ENCODE measurements at regions not wholly inside any gene's neighbourhood (a gene's known extent, or its start where the extent isn't known, plus 50 kb on each side); places are given as distances from the start of the nearest gene placed in this dataset.

GRCh38 chr5:88370824-88371223, 102.2 kb upstream of the TMEM161B start:
- TF ChIP-seq CTCF (conservative IDR thresholded peaks at IDR 0.05) = no peak
- Histone ChIP-seq H2BK15ac (ENCODE audit: low read depth, low read length) (no peak overlapping the region), H4K8ac (replicated peaks; ENCODE audit: insufficient read length, low read depth, low read length) (no peak overlapping the region), H3K79me2 (ENCODE audit: insufficient read depth, low read length) (no peaks in the 10 kb centered on the region), H3K23me2 (ENCODE audit: insufficient read length, low read depth, low read length, poor library complexity, severe bottlenecking) (no peaks in the 10 kb centered on the region), H2BK20ac (ENCODE audit: low read depth, low read length, poor library complexity, severe bottlenecking) (no peak overlapping the region), H3K18ac (ENCODE audit: insufficient read length, low read depth, low read length) (no peak overlapping the region), H3K9me3 (ENCODE audit: control insufficient read depth, low read depth, low read length) (no peaks in the 10 kb centered on the region), H2BK5ac (ENCODE audit: insufficient read length, low read length) (no peak overlapping the region), H3K23ac (ENCODE audit: insufficient read length, low read depth, low read length) (no peak overlapping the region), H3K4ac (ENCODE audit: low read depth, low read length) (no peak overlapping the region), H3K4me1 (ENCODE audit: insufficient read depth, low read length) (no peaks in the 10 kb centered on the region; the same call in 1 of the 2 replicates), H3K27me3 (ENCODE audit: insufficient read depth, low read length) (no peaks in the 10 kb centered on the region), H3T11ph (ENCODE audit: low read length) (no peak overlapping the region), H3K27ac (ENCODE audit: insufficient read length, low read depth, low read length) (no peak overlapping the region), H3K79me1 (ENCODE audit: insufficient read depth, low read depth, low read length, poor library complexity, severe bottlenecking) (no peaks in the 10 kb centered on the region), H2BK120ac (ENCODE audit: low read depth, low read length, poor library complexity, severe bottlenecking) (no peak overlapping the region), H3K9ac (ENCODE audit: extremely low read depth, insufficient read length, low read length) (no peak overlapping the region), H4K91ac (ENCODE audit: insufficient read length, low read depth, low read length) (no peak overlapping the region), H3K4me2 (ENCODE audit: insufficient read depth, insufficient read length, low read length) (no peak overlapping the region), H2BK12ac (ENCODE audit: insufficient read length, low read depth, low read length) (no peak overlapping the region), H4K5ac (ENCODE audit: insufficient read length, low read depth, low read length) (no peak overlapping the region), H2AK5ac (ENCODE audit: insufficient read length, low read length) (no peak overlapping the region), H3K14ac (ENCODE audit: insufficient read depth, low read length) (no peak overlapping the region), H4K20me1 (ENCODE audit: control insufficient read depth, insufficient read depth, insufficient read length) (no peaks in the 10 kb centered on the region), H2AFZ (ENCODE audit: low read length) (no peak overlapping the region), H3K56ac (ENCODE audit: insufficient read length, low read depth, low read length) (no peak overlapping the region)
- Mint-ChIP-seq H3K27ac (no peak overlapping the region), H3K36me3 (ENCODE audit: insufficient read depth in 1 of 3, low read depth in 3 of 3) (no peaks in the 10 kb centered on the region), H3K4me1 (peaks cover 3% of the 10 kb centered on the region in 2 experiments; a peak in 3 of 4 replicates), H3K9me3 (no peaks in the 10 kb centered on the region), H3K4me3 (no peak overlapping the region), H3K27me3 (ENCODE audit: low read depth) (no peaks in the 10 kb centered on the region)
- DNase-seq = no peak
